BJ (cell line): ENCODE measurements at regions not wholly inside any gene's neighbourhood (a gene's known extent, or its start where the extent isn't known, plus 50 kb on each side); places are given as distances from the start of the nearest gene placed in this dataset.

Experiments
- CTCF ChIA-PET: fragments of 350-600 bp; formaldehyde crosslinking; extraction: SDS; loops from one replicate; lab custom pipeline; 2021; ENCODE audit warnings: antibody characterized with exemption, inconsistent platforms; lab: Yijun Ruan, JAX
- POLR2A ChIA-PET: fragments of 300-600 bp; sonication (Branson Sonifier 250); formaldehyde crosslinking; extraction: SDS; loops from one replicate; lab custom pipeline; 2021; ENCODE audit warnings: antibody characterized with exemption; lab: Charles Lee
- DNase-seq: peaks from one replicate; pipeline ENCODE4 v3.0.0-alpha.2; 2011; ENCODE audit warnings: low read depth
- H3K27me3 ChIP-seq: 2 replicates; pipeline ENCODE4 v1.6.0; 2011; ENCODE audit warnings: low read length; ENCODE audit not compliant: control insufficient read depth, insufficient read depth
- H3K36me3 ChIP-seq: 2 replicates; pipeline ENCODE4 v1.5.1; 2011; ENCODE audit warnings: low read length; ENCODE audit not compliant: control insufficient read depth, insufficient read depth
- H3K4me3 ChIP-seq: 2 replicates; pipeline ENCODE4 v1.5.1; 2011; ENCODE audit warnings: low read depth, mild to moderate bottlenecking, control low read depth, low read length
- TF ChIP-seq, protein P1 (sequence below): IDR thresholded peaks from 2 replicates; pipeline ENCODE4 v1.5.1; 2011; ENCODE audit warnings: low read depth, mild to moderate bottlenecking, control low read depth, inconsistent platforms, low read length, moderate library complexity; ENCODE audit not compliant: insufficient read depth

DNA sequence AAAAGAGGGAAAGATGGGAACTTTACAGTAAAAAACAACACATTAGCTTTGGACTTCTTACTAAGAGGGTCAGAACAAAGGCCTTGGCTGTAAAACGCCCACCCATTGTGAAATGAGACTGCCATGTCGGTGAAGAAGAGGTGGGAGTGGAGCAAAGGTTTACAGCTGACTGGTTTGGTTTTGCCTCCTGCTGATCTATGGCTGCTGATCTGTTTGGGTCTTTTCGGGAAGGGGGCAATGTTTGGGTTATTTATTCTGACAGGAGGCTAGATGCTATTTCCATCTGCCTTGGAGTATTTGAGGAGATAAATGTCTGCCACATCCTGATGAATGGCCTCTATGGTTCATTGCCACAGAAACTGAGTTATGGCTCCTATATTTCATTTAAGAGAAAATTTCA lies 408.7 kb downstream of the TLE4 start:
- Histone ChIP-seq H3K4me3 (no peak overlapping the region), H3K36me3 (no peaks in the 10 kb centered on the region), H3K27me3 (peaks cover 8% of the 10 kb centered on the region)
- ChIA-PET CTCF (no interaction called here), POLR2A (no interaction called here)
- TF ChIP-seq, protein P1, sequence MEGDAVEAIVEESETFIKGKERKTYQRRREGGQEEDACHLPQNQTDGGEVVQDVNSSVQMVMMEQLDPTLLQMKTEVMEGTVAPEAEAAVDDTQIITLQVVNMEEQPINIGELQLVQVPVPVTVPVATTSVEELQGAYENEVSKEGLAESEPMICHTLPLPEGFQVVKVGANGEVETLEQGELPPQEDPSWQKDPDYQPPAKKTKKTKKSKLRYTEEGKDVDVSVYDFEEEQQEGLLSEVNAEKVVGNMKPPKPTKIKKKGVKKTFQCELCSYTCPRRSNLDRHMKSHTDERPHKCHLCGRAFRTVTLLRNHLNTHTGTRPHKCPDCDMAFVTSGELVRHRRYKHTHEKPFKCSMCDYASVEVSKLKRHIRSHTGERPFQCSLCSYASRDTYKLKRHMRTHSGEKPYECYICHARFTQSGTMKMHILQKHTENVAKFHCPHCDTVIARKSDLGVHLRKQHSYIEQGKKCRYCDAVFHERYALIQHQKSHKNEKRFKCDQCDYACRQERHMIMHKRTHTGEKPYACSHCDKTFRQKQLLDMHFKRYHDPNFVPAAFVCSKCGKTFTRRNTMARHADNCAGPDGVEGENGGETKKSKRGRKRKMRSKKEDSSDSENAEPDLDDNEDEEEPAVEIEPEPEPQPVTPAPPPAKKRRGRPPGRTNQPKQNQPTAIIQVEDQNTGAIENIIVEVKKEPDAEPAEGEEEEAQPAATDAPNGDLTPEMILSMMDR, result no peak
- no peak for DNase-seq

DNA sequence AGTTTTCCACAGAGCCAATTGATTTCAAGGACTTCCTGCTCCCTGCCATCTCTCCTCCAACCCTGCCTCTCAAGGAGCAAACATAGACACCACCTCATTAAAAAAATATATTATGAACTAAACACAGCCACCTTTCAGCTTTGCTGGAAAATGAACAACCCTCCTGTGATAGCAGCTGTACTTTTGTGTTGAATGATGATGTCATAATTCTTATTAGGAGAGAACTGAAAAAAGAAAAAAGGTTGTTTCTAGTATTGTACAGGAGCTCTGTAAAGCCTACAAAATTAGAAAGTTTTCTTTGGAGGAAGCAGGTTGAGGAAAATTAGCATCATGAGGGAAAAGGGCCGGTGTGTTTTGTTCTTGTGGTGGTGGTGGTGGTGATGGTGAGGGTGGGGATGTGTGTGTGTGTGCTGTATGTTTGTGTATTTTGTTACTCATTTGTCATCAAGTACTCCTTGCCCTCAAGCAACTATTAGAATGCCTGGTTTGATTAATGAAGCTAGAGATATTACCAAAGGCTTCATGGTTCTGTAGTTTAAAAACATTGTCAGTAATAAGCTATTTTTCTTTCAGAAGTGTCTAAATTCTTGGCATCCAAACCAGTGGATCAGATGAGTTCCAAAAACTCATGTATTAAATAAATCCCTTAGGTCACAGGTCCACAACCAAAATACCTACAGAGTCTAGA lies 405.9 kb downstream of the TLE4 start:
- Histone ChIP-seq H3K36me3 (no peaks in the 10 kb centered on the region), H3K27me3 (peaks cover 8% of the 10 kb centered on the region), H3K4me3 (no peak overlapping the region)
- TF ChIP-seq, protein P1, result no peak
- POLR2A ChIA-PET, result no interaction called here
- CTCF ChIA-PET, result interaction anchor here (0.6 kb wide), 1 partner anchor 75 kb away, joined by 4 read pairs; no protein-coding TSS in a partner anchor
- no peak for DNase-seq

DNA sequence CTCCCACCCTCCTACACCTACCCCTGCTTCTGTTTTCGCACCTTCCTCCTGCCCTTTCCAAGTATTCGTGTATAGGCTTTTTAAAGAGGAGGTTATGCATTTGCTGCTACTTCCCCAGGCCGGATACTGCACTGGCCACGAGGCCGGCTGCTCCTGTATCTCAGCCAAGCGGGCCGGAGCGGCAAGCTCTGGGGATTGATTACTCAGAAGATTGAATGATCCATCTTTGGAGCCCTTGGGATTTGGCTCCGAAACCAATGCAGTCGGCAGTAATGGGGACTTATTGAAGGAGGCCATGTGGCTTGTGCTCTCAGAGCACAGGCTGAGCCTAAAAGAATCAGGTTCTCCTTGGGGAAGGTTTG lies 405.3 kb downstream of the TLE4 start:
- CTCF ChIA-PET, result no interaction called here
- DNase-seq, result no peak
- no peaks in the 10 kb centered on the region for H3K36me3 ChIP-seq
- POLR2A ChIA-PET, result no interaction called here
- H3K4me3 ChIP-seq, result no peak overlapping the region
- TF ChIP-seq, protein P1, result no peak
- peaks cover 10% of the 10 kb centered on the region for H3K27me3 ChIP-seq

DNA sequence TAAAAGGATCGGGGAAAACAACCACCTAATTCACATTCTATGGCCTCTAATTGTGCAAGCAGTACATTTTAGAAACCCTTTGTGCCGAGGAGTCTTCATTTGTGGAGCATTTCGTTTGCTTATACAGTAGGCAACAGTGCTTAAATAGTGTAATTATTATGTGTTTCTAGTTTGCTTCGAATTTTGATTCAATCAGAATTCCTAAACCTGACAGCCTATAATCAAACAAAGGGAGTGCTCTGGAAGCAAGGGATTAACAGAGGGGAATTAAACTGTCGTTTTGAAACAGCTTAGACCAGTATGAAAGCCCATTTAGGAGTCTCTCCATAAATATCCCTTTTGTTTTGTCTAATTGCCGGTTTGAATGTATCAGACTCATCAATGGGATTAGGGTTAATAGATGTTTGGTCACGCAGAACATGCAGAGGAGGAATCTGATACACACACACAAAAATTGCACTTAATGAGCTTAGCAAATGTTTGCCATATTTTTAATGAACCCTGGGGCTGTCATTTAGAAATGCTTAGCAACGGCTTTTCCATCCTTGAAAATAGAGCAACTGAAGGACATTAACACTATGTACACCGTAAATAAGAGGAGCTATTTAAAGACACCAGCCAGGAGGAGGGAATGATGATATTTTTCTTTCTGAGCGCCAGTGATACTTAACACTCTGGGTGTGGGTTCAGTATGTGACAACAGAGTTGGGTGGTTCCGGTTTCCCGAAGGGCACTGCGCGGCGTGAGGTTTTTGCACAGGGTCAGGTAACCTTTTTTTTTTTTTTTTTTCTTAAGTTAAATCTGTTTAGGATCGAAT lies 404.7 kb downstream of the TLE4 start:
- POLR2A ChIA-PET, result no interaction called here

More for the DNA sequence above, 404.7 kb downstream of the TLE4 start:
- no peak overlapping the region for H3K4me3 ChIP-seq
- no peaks in the 10 kb centered on the region for H3K36me3 ChIP-seq
- TF ChIP-seq, protein P1, result no peak
- DNase-seq, result no peak
- H3K27me3 ChIP-seq, result peaks cover 10% of the 10 kb centered on the region
- CTCF ChIA-PET, result no interaction called here
